HL-60 (cell line): ENCODE measurements at regions not wholly inside any gene's neighbourhood (a gene's known extent, or its start where the extent isn't known, plus 50 kb on each side); places are given as distances from the start of the nearest gene placed in this dataset.

ENCODE experiments used
- CTCF ChIP-seq: IDR thresholded peaks from one replicate; pipeline ENCODE4 v1.5.1; 2011; ENCODE audit warnings: low read length, control low read depth, inconsistent platforms; ENCODE audit not compliant: insufficient read depth
- POLR2AphosphoS5 ChIP-seq: IDR thresholded peaks from 2 replicates; pipeline ENCODE4 v1.6.1; 2012; ENCODE audit warnings: low read depth
- SPI1 ChIP-seq: IDR thresholded peaks from 2 replicates; pipeline ENCODE4 v1.6.1; 2012; ENCODE audit warnings: low read depth, mild to moderate bottlenecking, borderline replicate concordance

- TF ChIP-seq CTCF (no peak), SPI1 (no peak), POLR2AphosphoS5 (no peak)
Observed at GRCh38 chr7:65239324-65239706, 134.3 kb upstream of the ZNF92 start.
